ENCODE measurements at regions not wholly inside any gene's neighbourhood (a gene's known extent, or its start where the extent isn't known, plus 50 kb on each side); places are given as distances from the start of the nearest gene placed in this dataset.

DNA sequence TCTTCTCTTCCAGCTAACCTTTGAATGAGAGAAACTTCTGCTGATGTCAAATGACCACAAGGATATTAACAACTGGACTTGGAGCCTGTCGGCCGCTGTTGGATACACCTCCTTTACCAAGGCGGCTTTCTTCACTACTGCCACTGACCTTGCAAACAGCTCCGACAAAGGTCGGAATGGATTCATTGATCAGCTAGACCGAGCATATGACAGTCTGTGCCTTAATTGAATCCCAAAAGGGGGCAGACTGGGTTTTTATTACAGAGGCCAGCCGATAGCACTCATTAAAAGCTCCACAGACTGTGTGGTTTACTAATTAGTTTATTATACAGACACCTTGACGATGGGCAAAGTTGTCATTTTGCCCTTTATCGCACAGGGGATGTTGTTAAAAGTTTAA lies 394.5 kb downstream of the RERGL start:
- in situ Hi-C loops (cut with HindIII; ENCODE audit: low sequenced_read_pairs) = no loop called here

DNA sequence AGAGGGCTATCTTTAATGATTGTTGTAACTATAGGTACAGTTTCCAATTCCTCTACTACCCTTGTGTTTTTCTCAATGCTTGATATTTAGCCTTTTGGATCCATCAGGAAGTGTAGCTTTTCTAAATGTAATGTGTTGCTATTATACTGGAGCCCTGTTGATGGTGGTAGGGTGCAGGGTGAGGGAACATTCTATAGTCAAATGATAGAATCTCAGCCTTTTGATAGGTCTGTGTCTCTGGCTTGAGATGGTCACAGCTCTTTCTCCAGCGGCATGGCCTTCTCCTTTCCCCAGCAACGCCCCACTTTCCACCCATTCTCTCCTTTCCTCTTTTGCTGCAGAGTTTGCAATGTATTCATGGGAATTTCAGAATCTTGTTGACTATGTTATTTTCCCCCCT lies 398.6 kb downstream of the RERGL start:
- no peak for TF ChIP-seq CTCF (IDR thresholded peaks at IDR 0.05; ENCODE audit: low read depth, low read length, missing control alignments)
- in situ Hi-C loops (cut with HindIII; ENCODE audit: low sequenced_read_pairs) = no loop called here
- H3K4me3 ChIP-seq (ENCODE audit: low read depth, low read length) = no peak overlapping the region

More for the DNA sequence above, 394.5 kb downstream of the RERGL start:
- DNase-seq (ENCODE audit: low read depth) = no peak
- TF ChIP-seq CTCF (IDR thresholded peaks at IDR 0.05; ENCODE audit: low read depth, low read length, missing control alignments) = no peak
- no peak overlapping the region for H3K4me3 ChIP-seq (ENCODE audit: low read depth, low read length)

DNA sequence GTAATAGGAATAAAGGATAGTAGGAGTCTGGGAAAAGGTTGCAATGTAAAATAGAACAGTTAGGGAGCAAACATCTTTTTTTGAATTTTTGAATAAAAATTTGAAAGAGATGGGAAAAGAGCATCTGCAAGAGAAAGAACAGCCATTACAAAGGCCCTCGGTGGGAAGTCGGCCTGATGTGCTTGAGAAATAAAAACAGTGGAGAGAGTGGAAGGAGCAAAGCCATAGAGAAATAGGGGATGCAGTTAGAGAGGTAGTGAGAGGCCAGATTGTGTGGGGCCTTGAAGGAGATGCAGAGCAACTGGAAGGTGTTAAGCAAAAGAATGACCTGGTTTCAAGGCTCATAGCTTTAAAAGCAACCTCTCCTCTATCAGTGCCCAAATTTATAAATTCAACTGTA lies 409.8 kb downstream of the RERGL start:
- DNase-seq (ENCODE audit: low read depth) = no peak
- no peak overlapping the region for H3K4me3 ChIP-seq (ENCODE audit: low read depth, low read length)
- in situ Hi-C loops (cut with HindIII; ENCODE audit: low sequenced_read_pairs) = no loop called here
- no peak for TF ChIP-seq CTCF (IDR thresholded peaks at IDR 0.05; ENCODE audit: low read depth, low read length, missing control alignments)

More for the DNA sequence above, 398.6 kb downstream of the RERGL start:
- no peak for DNase-seq (ENCODE audit: low read depth)

DNA sequence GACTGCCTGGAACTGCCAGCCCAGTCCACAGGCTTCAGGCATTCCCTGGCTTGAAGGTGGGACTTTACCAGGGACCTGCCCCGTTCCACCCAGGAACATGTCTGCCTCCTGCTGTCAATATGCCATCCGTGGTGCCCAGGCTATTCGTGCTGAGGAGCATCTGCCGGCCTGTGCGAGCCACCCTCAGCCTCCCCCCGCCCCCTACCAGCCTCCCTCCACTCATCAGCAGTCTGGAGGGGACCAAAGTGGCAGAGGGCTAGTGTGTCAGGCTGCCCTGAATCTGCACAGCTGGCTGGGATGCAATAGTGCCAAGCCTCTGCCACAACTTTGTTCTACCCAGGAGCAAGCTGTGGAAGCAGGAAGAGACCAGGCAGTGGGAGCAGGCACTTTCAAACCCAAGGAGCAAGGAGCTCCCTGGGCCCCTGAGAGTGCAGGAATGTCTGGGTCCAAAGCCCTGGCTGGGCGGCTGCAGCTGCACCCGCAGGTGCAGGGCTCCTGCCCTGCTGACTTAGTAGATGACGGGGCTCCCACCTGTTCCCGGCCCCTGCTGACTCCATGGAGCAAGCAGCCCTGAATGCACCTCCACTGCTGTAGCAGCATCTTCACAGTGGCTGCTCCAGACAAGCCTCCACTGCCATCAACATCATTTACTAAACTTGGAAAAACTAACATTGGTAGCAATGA lies 423.2 kb downstream of the RERGL start:
- no peak for TF ChIP-seq CTCF (IDR thresholded peaks at IDR 0.05; ENCODE audit: low read depth, low read length, missing control alignments)
- DNase-seq (ENCODE audit: low read depth) = no peak
- in situ Hi-C loops (cut with HindIII; ENCODE audit: low sequenced_read_pairs) = no loop called here
- H3K4me3 ChIP-seq (ENCODE audit: low read depth, low read length) = no peak overlapping the region

GRCh38 chr12:17665839-17666238 lies 424.2 kb downstream of the RERGL start:
- in situ Hi-C loops (cut with HindIII; ENCODE audit: low sequenced_read_pairs) = no loop called here
- TF ChIP-seq CTCF (IDR thresholded peaks at IDR 0.05; ENCODE audit: low read depth, low read length, missing control alignments) = no peak
- H3K4me3 ChIP-seq (ENCODE audit: low read depth, low read length) = no peak overlapping the region
- DNase-seq (ENCODE audit: low read depth) = no peak

GRCh38 chr12:17661250-17661649 lies 428.7 kb downstream of the RERGL start:
- no peak overlapping the region for H3K4me3 ChIP-seq (ENCODE audit: low read depth, low read length)
- in situ Hi-C loops (cut with HindIII; ENCODE audit: low sequenced_read_pairs) = no loop called here
- DNase-seq (ENCODE audit: low read depth) = no peak
- TF ChIP-seq CTCF (IDR thresholded peaks at IDR 0.05; ENCODE audit: low read depth, low read length, missing control alignments) = no peak
